SH-SY5Y (cell line): ENCODE measurements at regions not wholly inside any gene's neighbourhood (a gene's known extent, or its start where the extent isn't known, plus 50 kb on each side); places are given as distances from the start of the nearest gene placed in this dataset.

Experiments
- GATA2 ChIP-seq: IDR thresholded peaks from 2 replicates; pipeline ENCODE4 v1.6.1; 2011; ENCODE audit warnings: mild to moderate bottlenecking, low read depth, low read length
- GATA3 ChIP-seq: IDR thresholded peaks from 2 replicates; pipeline ENCODE4 v1.6.1; 2011; ENCODE audit warnings: low read depth, mild to moderate bottlenecking, low read length, moderate library complexity

DNA sequence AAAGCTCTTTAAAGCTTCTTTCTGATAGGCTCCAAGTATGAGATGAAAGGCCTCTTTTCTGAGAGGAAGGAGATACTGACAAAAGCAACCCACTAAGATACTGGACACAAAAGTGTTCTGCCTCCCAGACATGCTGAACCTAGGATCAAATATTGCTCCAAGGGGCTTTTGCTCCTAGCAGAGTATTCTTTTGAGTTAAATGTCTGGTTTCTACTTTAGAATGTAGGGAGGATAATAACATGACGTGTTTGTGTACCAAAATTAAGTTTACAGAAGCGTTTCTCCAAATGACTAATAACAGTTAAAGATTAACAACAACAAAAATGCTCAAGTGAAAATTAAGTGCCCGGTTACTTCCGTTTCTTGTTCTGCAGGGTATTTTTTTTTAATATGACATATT is 2293.3 kb upstream of the C9orf72 start:
- no peak for TF ChIP-seq GATA2
- no peak for TF ChIP-seq GATA3
